ENCODE measurements at regions not wholly inside any gene's neighbourhood (a gene's known extent, or its start where the extent isn't known, plus 50 kb on each side); places are given as distances from the start of the nearest gene placed in this dataset.
"Not testable (repeated sequence)": the region's sequence is repeated elsewhere in the genome, so short reads cannot be mapped to it uniquely, and the experiment has no call there.

GRCh38 chr18:60013148-60013547 lies 113.4 kb downstream of the PMAIP1 start:
- DNase-seq (ENCODE audit: low spot score): not testable (repeated sequence)

DNA sequence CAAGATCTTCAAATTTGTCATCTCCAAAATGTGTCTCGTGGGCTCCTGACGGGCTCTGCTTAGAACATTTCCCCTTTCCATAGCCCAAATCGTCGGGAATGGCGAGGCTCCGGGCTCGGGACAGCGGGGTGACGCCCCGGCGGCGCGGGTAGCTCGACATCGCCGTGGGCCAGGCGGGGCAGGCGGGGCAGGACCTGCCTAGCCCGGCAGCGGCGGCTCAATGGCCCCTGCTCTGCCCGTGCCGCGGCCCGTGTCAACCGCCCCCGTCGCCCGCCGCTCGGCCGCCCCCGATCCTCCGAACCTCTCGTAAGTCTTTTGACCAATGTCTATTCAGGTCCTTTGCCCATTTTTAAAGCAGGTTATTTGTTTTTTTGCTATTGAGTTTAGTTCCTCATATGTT lies 111.2 kb downstream of the PMAIP1 start:
- no peak for DNase-seq (ENCODE audit: low spot score)

DNA sequence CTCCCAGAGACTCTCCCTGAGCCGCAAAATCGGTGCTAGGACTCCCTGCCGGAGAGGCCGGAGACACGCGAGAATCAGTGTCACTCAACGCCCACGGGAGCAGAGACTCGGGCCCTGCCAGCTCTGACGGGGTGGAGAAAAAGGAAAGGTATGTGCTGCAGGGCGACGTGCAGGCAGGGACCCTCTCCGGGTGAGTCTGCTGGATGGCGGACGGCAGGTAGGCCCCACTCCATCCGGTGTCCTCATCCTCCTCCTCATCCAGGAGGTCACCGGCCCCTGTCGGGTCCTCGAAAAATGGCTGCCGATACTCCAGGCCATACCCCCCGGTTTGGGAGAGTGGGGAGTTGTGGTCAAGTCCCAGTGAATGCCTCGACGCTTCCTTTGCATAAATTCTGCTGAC lies 110.7 kb downstream of the PMAIP1 start:
- no peak for DNase-seq (ENCODE audit: low spot score)

DNA sequence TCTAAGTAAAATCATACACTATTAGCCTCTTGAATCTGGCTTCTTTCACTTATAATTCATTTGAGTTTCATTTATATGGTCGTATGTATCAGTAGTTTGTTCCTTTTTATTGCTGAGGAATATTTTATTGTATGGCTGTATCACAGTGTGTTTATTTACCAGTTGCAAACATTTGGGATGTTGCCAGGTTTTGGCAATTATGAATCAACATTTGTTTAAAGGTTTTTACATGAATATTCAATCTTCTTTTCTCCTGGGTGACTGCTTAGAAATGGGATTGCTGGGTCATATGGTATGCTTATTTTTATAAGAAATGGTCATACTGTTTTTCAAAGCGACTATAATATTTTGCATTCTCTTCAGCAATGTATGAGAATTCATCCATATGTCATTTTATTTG lies 107.9 kb downstream of the PMAIP1 start:
- no peak for DNase-seq (ENCODE audit: low spot score)

GRCh38 chr18:60003610-60004185 lies 103.9 kb downstream of the PMAIP1 start:
- no peak for DNase-seq (ENCODE audit: low spot score)

- peak; percentile 16 for DNase-seq (ENCODE audit: low spot score)
These were observed 96.7 kb downstream of the PMAIP1 start for GRCh38 chr18:59996370-59996966.

- no peak for DNase-seq (ENCODE audit: low spot score)
These were observed 94.6 kb downstream of the PMAIP1 start for GRCh38 chr18:59994357-59994756.

- no peak for DNase-seq (ENCODE audit: low spot score)
These were observed 93.8 kb downstream of the PMAIP1 start for GRCh38 chr18:59993560-59993959.

DNA sequence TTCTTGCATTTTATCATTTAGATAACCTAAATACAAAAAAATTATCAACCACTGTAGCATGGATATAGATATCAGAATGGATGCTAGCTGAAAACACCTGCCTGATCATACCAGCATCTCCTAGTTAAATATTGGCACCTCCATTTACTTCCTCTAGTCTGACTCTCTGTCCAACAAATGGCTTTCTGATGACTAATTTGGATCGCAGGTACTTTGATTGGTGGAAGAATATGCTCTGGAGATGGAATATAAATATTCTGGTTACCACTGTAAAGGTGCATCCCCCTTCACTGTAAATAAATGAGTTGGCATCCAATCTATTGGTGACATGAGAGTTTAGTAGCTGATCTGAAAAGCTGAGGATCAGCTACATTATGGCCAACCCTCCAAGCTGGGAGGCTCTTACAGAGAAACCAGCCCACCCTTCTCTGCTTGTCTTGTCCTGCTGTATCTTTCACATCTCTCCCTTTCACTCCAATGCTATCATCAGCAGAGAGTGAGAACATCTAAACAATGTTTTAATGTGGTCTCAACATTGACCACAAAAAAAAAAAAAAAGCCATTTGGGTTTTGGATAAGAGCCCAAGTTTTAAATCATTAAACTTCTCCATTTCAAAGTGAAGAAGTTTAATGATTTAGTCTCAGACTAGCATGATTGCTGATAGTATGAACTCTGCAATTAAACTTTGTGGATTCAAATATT lies 90.5 kb downstream of the PMAIP1 start:
- no peak for DNase-seq (ENCODE audit: low spot score)

DNA sequence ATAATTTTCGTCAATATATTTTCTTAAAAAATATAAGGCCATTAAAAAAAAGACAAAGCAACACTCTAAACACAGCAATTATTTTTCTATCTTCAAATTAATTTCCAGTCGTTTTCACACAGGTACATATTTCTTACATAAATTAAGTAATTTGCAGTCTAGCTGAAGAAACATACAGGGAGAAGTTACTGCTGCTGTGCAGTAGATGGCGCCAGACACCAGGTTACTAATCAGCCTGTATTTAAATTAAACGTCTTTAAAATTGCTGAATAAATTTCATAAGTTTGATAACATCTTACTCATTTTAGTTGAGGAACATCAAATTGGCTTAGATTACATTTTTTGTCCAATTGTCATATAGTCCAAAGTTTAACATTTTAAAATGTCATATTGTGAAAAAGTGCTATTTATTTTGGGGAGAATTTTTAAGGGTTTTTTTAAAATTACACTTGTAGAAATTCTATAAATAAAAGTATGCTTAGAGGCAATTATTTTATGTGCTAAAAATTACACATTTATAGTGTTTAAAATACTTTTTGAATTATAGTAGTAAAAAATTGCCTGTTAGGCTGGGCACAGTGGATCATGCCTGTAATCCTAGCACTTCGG lies 88.4 kb downstream of the PMAIP1 start:
- peak; percentile 16 for DNase-seq (ENCODE audit: low spot score)

GRCh38 chr18:59987102-59987501 lies 87.3 kb downstream of the PMAIP1 start:
- no peak for DNase-seq (ENCODE audit: low spot score)

GRCh38 chr18:59986139-59986538 lies 86.3 kb downstream of the PMAIP1 start:
- no peak for DNase-seq (ENCODE audit: low spot score)

DNA sequence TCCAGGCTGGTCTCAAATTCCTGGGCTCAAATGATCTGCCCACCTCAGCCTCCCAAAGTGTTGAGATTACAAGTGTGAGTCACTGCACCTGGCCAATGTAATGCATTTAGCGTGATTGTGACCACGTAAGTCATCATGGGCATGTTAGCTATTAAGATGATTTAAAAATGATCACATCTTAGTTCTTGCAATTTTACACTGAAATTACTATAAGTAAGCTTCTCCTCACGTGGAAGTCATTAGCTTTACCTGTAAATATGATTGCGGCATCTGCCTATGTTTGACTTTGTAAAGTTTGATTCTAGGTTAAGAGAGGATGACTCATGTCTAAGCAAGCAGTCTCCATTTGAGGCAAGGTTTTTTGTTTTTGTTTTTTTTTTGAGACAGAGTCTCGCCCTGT lies 85.5 kb downstream of the PMAIP1 start:
- DNase-seq (ENCODE audit: low spot score): no peak

DNA sequence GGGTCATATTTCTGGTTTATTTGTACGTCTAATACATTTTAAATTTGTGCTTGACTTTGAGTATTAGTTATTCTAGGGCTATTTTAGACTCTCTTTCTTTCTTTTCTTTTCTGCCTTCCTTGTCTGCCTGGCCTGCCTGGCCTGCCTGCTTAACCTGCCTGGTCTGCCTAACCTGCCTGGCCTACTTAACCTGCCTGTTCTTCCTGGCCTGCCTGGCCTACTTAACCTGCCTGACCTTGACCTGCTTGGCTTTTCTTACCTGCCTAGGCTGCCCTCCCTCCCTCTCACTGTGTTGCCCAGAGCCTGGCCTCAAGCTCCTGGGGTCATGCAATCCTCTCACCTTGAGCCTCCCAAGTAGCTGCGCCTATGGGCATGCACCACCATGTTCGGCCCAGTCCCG lies 83.7 kb downstream of the PMAIP1 start:
- DNase-seq (ENCODE audit: low spot score): no peak

DNA sequence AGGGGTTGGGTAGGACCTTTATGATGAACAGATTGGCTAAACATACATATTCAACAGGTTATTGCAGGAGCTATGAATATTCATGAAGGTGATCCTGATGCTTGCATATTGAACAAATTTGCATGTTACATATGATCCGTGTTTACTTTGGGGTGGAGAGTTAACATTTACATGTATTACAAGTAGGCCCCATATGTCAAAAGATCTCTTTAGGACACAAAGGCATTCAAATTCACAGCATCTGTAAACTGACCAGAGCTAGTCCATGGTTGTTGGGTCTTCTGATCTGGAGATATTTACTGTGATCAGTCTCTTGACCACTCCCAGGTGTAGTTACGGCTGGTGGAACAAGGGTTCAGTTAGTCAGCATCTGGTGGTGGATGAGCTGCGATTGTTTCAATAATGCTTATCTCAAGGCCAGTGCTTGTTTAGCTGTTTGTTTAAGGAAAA lies 80.4 kb downstream of the PMAIP1 start:
- no peak for DNase-seq (ENCODE audit: low spot score)

DNA sequence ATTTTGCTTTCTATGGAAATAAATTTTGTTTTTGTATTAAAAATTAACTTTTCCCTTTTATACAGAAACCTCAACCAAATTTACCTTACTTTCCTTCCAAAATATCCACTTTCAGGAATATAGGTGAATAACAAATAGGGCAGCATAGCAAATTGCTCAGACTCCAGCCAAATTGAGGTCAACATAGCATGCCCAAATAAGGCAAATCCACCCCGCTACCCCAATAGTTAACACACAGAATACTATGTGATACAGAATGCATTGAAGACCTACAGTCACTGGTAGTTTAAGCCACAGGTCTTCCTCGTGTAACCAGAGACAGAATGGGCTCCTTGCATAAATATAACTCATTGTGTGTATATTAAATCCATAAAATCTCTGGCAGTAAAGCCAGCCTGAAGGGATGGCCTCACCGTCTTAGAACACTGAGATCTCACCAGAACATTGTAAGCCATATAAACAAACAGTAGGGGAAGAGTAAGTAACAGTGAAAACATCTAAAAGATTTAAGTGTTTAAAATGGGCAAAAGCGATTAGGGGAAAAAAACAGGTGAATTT lies 72.2 kb downstream of the PMAIP1 start:
- DNase-seq (ENCODE audit: low spot score): no peak

- DNase-seq (ENCODE audit: low spot score): not testable (repeated sequence)
These were observed 71.3 kb downstream of the PMAIP1 start for GRCh38 chr18:59971144-59971543.

DNA sequence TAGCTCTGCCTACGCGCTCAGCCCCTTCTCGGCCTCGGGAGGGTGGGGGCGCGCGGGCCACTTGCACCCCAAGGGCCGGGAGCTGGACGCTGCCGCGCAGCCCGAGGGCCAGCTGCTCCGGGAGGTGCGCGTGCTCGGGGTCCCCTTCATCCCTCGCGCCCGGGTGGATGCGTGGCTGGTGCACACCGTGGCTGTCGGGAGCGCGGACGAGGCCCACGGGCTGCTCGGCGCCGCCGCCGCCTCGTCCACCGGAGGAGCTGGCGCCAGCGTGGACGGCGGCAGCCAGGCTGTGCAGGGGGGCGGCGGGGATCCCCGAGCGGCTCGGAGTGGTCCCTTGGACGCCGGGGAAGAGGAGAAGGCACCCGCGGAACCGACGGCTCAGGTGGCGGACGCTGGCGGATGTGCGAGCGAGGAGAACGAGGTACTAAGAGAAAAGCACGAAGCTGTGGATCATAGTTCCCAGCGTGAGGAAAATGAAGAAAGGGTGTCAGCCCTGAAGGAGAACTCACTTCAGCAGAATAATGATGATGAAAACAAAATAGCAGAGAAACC lies 69.8 kb downstream of the PMAIP1 start:
- not testable (repeated sequence) for DNase-seq (ENCODE audit: low spot score)

DNA sequence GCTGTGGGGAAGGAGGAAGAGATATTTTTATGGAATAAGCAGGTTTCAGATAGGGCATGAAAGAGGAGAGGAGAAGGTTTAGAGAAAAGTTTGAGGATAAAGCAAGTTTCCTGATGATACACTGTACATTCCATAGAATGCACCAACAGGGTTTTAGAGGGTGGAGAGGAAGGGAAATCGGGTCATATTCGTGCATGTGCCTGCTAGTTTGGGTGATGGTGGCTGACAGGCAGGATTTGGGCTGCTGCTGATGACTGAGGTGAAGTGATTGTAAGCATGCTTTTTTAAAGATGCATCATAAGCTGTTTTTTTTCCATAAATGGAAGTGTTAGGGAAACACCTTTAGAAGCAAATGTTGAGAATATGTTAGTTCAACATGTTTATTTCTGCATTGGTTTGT lies 68.8 kb downstream of the PMAIP1 start:
- DNase-seq (ENCODE audit: low spot score): no peak

GRCh38 chr18:59967878-59968277 lies 68.1 kb downstream of the PMAIP1 start:
- no peak for DNase-seq (ENCODE audit: low spot score)

DNA sequence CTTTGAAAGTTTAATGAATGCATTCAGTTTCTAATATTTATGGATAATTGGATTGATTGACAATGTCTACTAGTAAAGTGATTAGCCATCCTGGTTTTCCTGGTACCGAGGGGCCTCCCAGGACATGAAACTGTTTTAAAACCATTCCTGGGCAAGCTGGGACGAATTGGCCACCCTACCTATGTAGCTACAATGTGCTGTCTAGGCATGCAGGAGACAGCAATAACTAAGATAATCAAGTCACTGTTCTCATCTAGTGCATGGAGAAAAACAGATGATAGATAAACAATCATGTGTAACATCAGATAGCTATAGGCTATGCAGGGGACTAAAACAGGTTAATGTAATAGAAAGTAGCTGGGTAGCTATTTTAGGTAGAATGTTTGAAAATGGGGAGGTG lies 67.1 kb downstream of the PMAIP1 start:
- no peak for DNase-seq (ENCODE audit: low spot score)

DNA sequence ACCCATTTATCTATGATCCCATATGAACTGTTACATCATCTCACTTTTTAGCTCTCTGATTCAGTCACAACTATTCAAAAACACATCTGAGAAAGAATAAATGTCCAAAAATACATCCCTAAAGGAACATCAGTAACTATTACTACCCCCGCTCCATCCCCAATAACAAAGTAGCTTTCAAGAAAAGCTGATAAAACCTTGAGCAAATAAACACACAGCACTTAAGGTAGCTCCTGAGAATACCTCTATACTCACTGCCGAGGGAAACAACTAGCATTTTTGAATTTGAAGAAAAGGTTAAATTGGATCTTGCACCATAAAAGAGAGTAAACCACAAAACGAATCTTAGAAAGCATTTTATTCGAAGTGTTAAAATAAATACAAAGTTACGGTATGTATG lies 63.4 kb downstream of the PMAIP1 start:
- DNase-seq (ENCODE audit: low spot score): no peak

- no peak for DNase-seq (ENCODE audit: low spot score)
These were observed 61.3 kb downstream of the PMAIP1 start for GRCh38 chr18:59961070-59961469.
